ENCODE measurements at regions not wholly inside any gene's neighbourhood (a gene's known extent, or its start where the extent isn't known, plus 50 kb on each side); places are given as distances from the start of the nearest gene placed in this dataset.

DNA sequence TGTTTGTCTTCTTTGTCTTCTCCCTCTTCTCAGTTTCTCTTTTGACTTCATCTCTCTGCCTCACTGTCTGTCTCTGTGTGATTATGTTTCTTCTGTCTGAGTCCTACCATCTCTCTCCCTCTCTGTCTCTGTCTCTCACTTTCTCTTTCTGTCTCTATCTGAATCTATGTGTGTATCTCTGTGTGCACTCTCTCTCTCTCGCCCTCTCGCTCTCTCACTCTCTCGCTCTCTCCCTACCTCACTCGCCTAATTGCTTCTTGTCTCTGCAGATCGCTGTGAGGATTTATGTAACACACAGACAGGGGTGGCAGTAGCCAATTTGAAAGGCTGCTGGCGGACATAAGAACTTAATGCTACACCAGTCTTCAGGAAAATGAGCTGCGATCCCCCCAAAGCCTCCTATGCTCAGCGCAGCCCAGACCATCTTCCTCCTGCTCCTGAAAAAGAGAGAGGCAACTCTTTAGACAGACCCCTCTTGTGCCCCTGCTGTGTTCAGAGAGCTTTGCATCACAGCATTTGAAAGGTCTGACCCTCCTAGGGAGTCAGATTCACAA, 140.9 kb downstream of the CCT6B start:
- peaks cover 2% of the 10 kb centered on the region for H3K36me3 Mint-ChIP-seq (ENCODE audit: insufficient read depth)
- H3K27me3 Mint-ChIP-seq = peaks cover 32 to 68% of the 10 kb centered on the region in 2 donors
- no peak overlapping the region for H3K4me3 Mint-ChIP-seq
- DNase-seq (no peak), ATAC-seq (replicated peaks) (no peak)
- no peaks in the 10 kb centered on the region for H3K9me3 Mint-ChIP-seq
- H3K4me1 Mint-ChIP-seq (ENCODE audit: low read depth in 2 of 2) = no peaks in the 10 kb centered on the region
- no peak overlapping the region for H3K27ac Mint-ChIP-seq

- DNase-seq (no peak), ATAC-seq (replicated peaks) (no peak)
- peaks cover 23 to 83% of the 10 kb centered on the region in 2 donors for H3K27me3 Mint-ChIP-seq
- H3K36me3 Mint-ChIP-seq (ENCODE audit: insufficient read depth) = peaks cover 2% of the 10 kb centered on the region
- H3K4me1 Mint-ChIP-seq (ENCODE audit: low read depth in 2 of 2) = no peaks in the 10 kb centered on the region
- no peak overlapping the region for H3K4me3 Mint-ChIP-seq
- H3K9me3 Mint-ChIP-seq = no peaks in the 10 kb centered on the region
- H3K27ac Mint-ChIP-seq = no peak overlapping the region
These were observed 143.8 kb downstream of the CCT6B start for GRCh38 chr17:34817252-34818035.

DNA sequence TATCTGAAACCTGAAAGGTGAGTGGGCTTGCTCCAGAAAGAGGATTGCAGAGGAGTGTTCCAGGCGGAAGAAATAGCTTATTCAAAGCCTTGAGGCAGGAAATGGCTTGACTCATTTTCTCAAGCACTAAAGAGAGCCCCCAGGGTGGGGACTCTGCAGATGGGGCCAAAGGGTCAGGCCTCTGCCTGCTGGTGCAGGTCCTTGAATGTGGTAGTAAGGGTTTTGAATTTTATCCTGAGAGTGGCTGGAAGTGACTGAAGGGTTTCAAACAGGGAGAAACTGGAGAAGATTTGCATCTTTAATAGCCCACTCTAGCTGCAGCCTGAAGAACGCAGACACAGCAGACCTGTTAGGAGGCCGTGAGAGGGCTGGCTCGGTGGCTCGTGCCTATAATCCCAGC, 144.4 kb downstream of the CCT6B start:
- Mint-ChIP-seq H3K36me3 (ENCODE audit: insufficient read depth) (peaks cover 2% of the 10 kb centered on the region), H3K27me3 (peaks cover 23 to 83% of the 10 kb centered on the region in 2 donors), H3K9me3 (no peaks in the 10 kb centered on the region), H3K4me3 (no peak overlapping the region), H3K27ac (no peak overlapping the region), H3K4me1 (ENCODE audit: low read depth in 2 of 2) (no peaks in the 10 kb centered on the region)
- ATAC-seq (replicated peaks) = no peak
- DNase-seq = no peak

- Mint-ChIP-seq H3K36me3 (ENCODE audit: insufficient read depth) (peaks cover 2% of the 10 kb centered on the region), H3K4me1 (ENCODE audit: low read depth in 2 of 2) (no peaks in the 10 kb centered on the region), H3K27me3 (peaks cover 30 to 81% of the 10 kb centered on the region in 2 donors), H3K9me3 (no peaks in the 10 kb centered on the region), H3K4me3 (no peak overlapping the region), H3K27ac (no peak overlapping the region)
- ATAC-seq (replicated peaks) (no peak), DNase-seq (no peak)
These were observed 148.0 kb downstream of the CCT6B start for GRCh38 chr17:34813290-34813689.

- ATAC-seq (replicated peaks) = no peak
- Mint-ChIP-seq H3K4me1 (ENCODE audit: low read depth in 2 of 2) (no peaks in the 10 kb centered on the region), H3K27ac (no peak overlapping the region), H3K9me3 (no peaks in the 10 kb centered on the region), H3K4me3 (no peak overlapping the region), H3K27me3 (peaks cover 29 to 72% of the 10 kb centered on the region in 2 donors), H3K36me3 (ENCODE audit: insufficient read depth) (no peaks in the 10 kb centered on the region)
- DNase-seq = no peak
These were observed 149.7 kb downstream of the CCT6B start for GRCh38 chr17:34811561-34811960.

- H3K9me3 Mint-ChIP-seq = no peaks in the 10 kb centered on the region
- H3K27ac Mint-ChIP-seq = no peak overlapping the region
- H3K27me3 Mint-ChIP-seq = peaks cover 31 to 58% of the 10 kb centered on the region in 2 donors
- DNase-seq (no peak), ATAC-seq (replicated peaks) (no peak)
- H3K4me3 Mint-ChIP-seq = no peak overlapping the region
- no peaks in the 10 kb centered on the region for H3K36me3 Mint-ChIP-seq (ENCODE audit: insufficient read depth)
- no peaks in the 10 kb centered on the region for H3K4me1 Mint-ChIP-seq (ENCODE audit: low read depth in 2 of 2)
These were observed 160.6 kb downstream of the CCT6B start for GRCh38 chr17:34800661-34801060.

GRCh38 chr17:34799751-34800150, 161.5 kb downstream of the CCT6B start:
- no peaks in the 10 kb centered on the region for H3K36me3 Mint-ChIP-seq (ENCODE audit: insufficient read depth)
- H3K9me3 Mint-ChIP-seq = no peaks in the 10 kb centered on the region
- H3K27ac Mint-ChIP-seq = no peak overlapping the region
- ATAC-seq (replicated peaks) (no peak), DNase-seq (no peak)
- peaks cover 31 to 64% of the 10 kb centered on the region in 2 donors for H3K27me3 Mint-ChIP-seq
- H3K4me3 Mint-ChIP-seq = no peak overlapping the region
- no peaks in the 10 kb centered on the region for H3K4me1 Mint-ChIP-seq (ENCODE audit: low read depth in 2 of 2)

GRCh38 chr17:34798581-34798980, 162.7 kb downstream of the CCT6B start:
- peaks cover 25 to 65% of the 10 kb centered on the region in 2 donors for H3K27me3 Mint-ChIP-seq
- H3K4me3 Mint-ChIP-seq = no peak overlapping the region
- no peaks in the 10 kb centered on the region for H3K36me3 Mint-ChIP-seq (ENCODE audit: insufficient read depth)
- H3K4me1 Mint-ChIP-seq (ENCODE audit: low read depth in 2 of 2) = no peaks in the 10 kb centered on the region
- no peak for DNase-seq
- no peak overlapping the region for H3K27ac Mint-ChIP-seq
- no peaks in the 10 kb centered on the region for H3K9me3 Mint-ChIP-seq
- ATAC-seq (replicated peaks) = no peak

- Mint-ChIP-seq H3K36me3 (ENCODE audit: insufficient read depth) (no peaks in the 10 kb centered on the region), H3K4me3 (no peak overlapping the region), H3K27ac (no peak overlapping the region), H3K9me3 (no peaks in the 10 kb centered on the region), H3K4me1 (ENCODE audit: low read depth in 2 of 2) (no peaks in the 10 kb centered on the region), H3K27me3 (peaks cover 30 to 73% of the 10 kb centered on the region in 2 donors)
- ATAC-seq (replicated peaks) = no peak
- peak in 1 of 3 experiments; percentile 5 for DNase-seq
These were observed 163.5 kb downstream of the CCT6B start for GRCh38 chr17:34797720-34798119.

DNA sequence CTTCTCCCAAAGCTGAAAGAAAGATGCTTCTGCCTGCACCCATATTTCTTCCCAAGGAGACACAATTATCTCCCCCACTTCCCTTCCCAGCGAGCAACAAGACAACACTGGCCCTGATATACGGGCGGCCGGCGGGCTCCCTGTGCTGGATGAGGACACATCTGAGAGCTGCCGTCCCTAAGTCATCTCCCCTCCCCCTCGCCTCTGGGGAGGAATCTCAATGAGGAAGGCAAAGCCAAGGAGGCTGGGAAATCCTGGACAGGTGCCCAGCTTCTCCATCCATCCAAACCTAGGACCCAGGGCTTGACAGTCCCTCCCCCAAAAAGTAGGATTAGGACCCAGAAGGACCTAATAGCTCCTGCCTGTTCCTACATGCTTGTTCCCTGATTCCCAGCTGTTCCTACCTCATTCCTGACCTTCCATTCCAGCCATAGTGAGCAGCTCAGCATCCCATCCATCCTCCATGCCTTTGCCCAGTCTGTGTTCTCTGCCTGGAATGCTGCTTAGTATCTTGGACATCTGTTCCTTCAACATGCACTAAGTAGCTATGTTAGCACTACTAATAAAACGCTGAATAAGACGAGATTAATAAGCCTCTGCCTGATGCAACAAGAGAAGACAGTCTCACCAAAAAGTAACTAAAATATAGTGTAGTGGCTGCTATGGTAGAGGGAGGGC, 167.9 kb downstream of the CCT6B start:
- Mint-ChIP-seq H3K4me1 (ENCODE audit: low read depth in 2 of 2) (no peaks in the 10 kb centered on the region), H3K36me3 (ENCODE audit: insufficient read depth) (no peaks in the 10 kb centered on the region), H3K27me3 (peaks cover 29 to 65% of the 10 kb centered on the region in 2 donors), H3K4me3 (no peak overlapping the region), H3K9me3 (no peaks in the 10 kb centered on the region), H3K27ac (no peak overlapping the region)
- DNase-seq (no peak), ATAC-seq (replicated peaks) (no peak)

DNA sequence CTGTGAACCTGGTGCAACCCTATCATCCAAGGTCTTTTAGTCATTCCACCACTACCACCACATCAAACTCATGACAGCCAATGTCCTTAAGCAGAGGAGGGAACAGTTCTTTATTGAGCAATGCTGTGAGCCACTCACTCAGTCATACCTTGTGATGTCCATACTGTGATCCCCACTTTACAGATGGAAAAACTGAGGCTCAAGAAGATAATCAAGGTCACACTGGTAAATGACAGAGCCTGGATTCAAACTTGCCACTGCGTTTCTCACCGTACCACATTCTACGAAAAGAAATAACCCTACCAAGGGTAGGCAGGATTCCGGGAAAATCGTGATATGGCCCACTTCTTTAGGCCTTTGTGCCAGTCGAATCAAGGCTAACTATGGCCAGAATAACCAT, 172.6 kb downstream of the CCT6B start:
- H3K27ac Mint-ChIP-seq = no peak overlapping the region
- no peaks in the 10 kb centered on the region for H3K36me3 Mint-ChIP-seq (ENCODE audit: insufficient read depth)
- no peaks in the 10 kb centered on the region for H3K9me3 Mint-ChIP-seq
- peaks cover 23 to 51% of the 10 kb centered on the region in 2 donors for H3K27me3 Mint-ChIP-seq
- ATAC-seq (replicated peaks) (no peak), DNase-seq (no peak)
- no peaks in the 10 kb centered on the region for H3K4me1 Mint-ChIP-seq (ENCODE audit: low read depth in 2 of 2)
- no peak overlapping the region for H3K4me3 Mint-ChIP-seq

GRCh38 chr17:34784526-34784925, 176.7 kb downstream of the CCT6B start:
- H3K27ac Mint-ChIP-seq = no peak overlapping the region

GRCh38 chr17:34782271-34782670, 179.0 kb downstream of the CCT6B start:
- ATAC-seq (replicated peaks) = no peak
- H3K9me3 Mint-ChIP-seq = no peaks in the 10 kb centered on the region

More at GRCh38 chr17:34784526-34784925, 176.7 kb downstream of the CCT6B start:
- no peak for ATAC-seq (replicated peaks)
- Mint-ChIP-seq H3K4me3 (no peak overlapping the region), H3K36me3 (ENCODE audit: insufficient read depth) (no peaks in the 10 kb centered on the region), H3K4me1 (ENCODE audit: low read depth in 2 of 2) (peaks cover 0 to 1% of the 10 kb centered on the region in 2 donors), H3K27me3 (peaks cover 0 to 33% of the 10 kb centered on the region in 2 donors), H3K9me3 (no peaks in the 10 kb centered on the region)
- DNase-seq = no peak

More at GRCh38 chr17:34782271-34782670, 179.0 kb downstream of the CCT6B start:
- Mint-ChIP-seq H3K4me3 (no peak overlapping the region), H3K27ac (no peak overlapping the region), H3K36me3 (ENCODE audit: insufficient read depth) (no peaks in the 10 kb centered on the region), H3K4me1 (ENCODE audit: low read depth in 2 of 2) (peaks cover 1 to 6% of the 10 kb centered on the region in 2 donors), H3K27me3 (peaks cover 8 to 48% of the 10 kb centered on the region in 2 donors)
- no peak for DNase-seq

Data from effector memory CD8-positive, alpha-beta T cell (primary cell).